ENCODE measurements at regions not wholly inside any gene's neighbourhood (a gene's known extent, or its start where the extent isn't known, plus 50 kb on each side); places are given as distances from the start of the nearest gene placed in this dataset.

GRCh38 chr16:58853854-58854791 is 120.0 kb upstream of the GOT2 start:
- H3K36me3 ChIP-seq (replicated peaks in 1 of 2; ENCODE audit: control insufficient read depth in 1 of 2, insufficient read depth in 2 of 2, low read length in 2 of 2) = no peaks in the 10 kb centered on the region
- FAIRE-seq (no peak), DNase-seq (ENCODE audit: low spot score) (no peak), ATAC-seq (no peak)
- peaks cover 13% of the 10 kb centered on the region; the same call in 1 of the 2 replicates for H3K4me1 ChIP-seq (ENCODE audit: insufficient read depth, low read length)
- no peaks in the 10 kb centered on the region for H3K79me2 ChIP-seq (ENCODE audit: insufficient read depth, low read length)
- no peaks in the 10 kb centered on the region for H3K9me3 ChIP-seq (ENCODE audit: low read length)
- H2AFZ ChIP-seq (ENCODE audit: low read length) = no peak overlapping the region
- BruUV-seq (replicated peaks) = no TSS peak
- H3K9ac ChIP-seq (ENCODE audit: insufficient read depth, low read depth, low read length) = no peak overlapping the region
- CTCF ChIA-PET (ENCODE audit: low intra/inter-chr PET ratio, low total read pairs) = no interaction called here
- no peak overlapping the region for H3K4me3 ChIP-seq (replicated peaks in 1 of 3; ENCODE audit: insufficient read depth in 1 of 3, low read depth in 2 of 3, low read length in 3 of 3)
- POLR2A ChIA-PET = no interaction called here
- TF ChIP-seq ZNF605 (CRISPR knock-in tag; IDR thresholded peaks at IDR 0.05) (no peak), PAWR (CRISPR knock-in tag; IDR thresholded peaks at IDR 0.05; ENCODE audit: borderline replicate concordance) (no peak), ZNF782 (CRISPR knock-in tag; IDR thresholded peaks at IDR 0.05; ENCODE audit: borderline replicate concordance) (no peak), HOXD1 (CRISPR knock-in tag; IDR thresholded peaks at IDR 0.05) (no peak), ZNF143 (CRISPR knock-in tag; IDR thresholded peaks at IDR 0.05) (no peak), MZF1 (CRISPR knock-in tag; IDR thresholded peaks at IDR 0.05; ENCODE audit: borderline replicate concordance) (no peak), GRHL1 (CRISPR knock-in tag; conservative IDR thresholded peaks at IDR 0.05) (no peak), ZNF792 (CRISPR knock-in tag; IDR thresholded peaks at IDR 0.05) (no peak), KDM1A (CRISPR knock-in tag; IDR thresholded peaks at IDR 0.05) (no peak), NBN (conservative IDR thresholded peaks at IDR 0.05) (no peak), ZNF710 (CRISPR knock-in tag; IDR thresholded peaks at IDR 0.05; ENCODE audit: borderline replicate concordance) (no peak), BCLAF1 (IDR thresholded peaks at IDR 0.05) (no peak), ZNF256 (CRISPR knock-in tag; conservative IDR thresholded peaks at IDR 0.05) (no peak), SIX1 (CRISPR knock-in tag; IDR thresholded peaks at IDR 0.05; ENCODE audit: borderline replicate concordance) (no peak), FOXA1 (IDR thresholded peaks at IDR 0.05) (no peak), FOXA1 (CRISPR knock-in tag; IDR thresholded peaks at IDR 0.05) (no peak), ZNF766 (CRISPR knock-in tag; IDR thresholded peaks at IDR 0.05; ENCODE audit: borderline replicate concordance) (no peak), SRY (CRISPR knock-in tag; IDR thresholded peaks at IDR 0.05) (no peak)
- H4K20me1 ChIP-seq (ENCODE audit: insufficient read depth, low read length) = no peaks in the 10 kb centered on the region
- intact Hi-C loops (cut with micrococcal nuclease; ENCODE audit: unreplicated experiment) (no loop called here), in situ Hi-C loops (cut with HindIII; ENCODE audit: extremely low pct_ligation_motif_present, low pct_unique_long_range_greater_than_20kb) (no loop called here)
- WGBS (ENCODE audit: low lambda C conversion rate) = 1% methylated on average over 6 of the region's 6 CpGs
- no peak overlapping the region for H3K27ac ChIP-seq (ENCODE audit: extremely low read length, insufficient read depth, low read length)
- H3K4me2 ChIP-seq (ENCODE audit: low read depth, low read length) = no peak overlapping the region
- H3K27me3 ChIP-seq (ENCODE audit: control insufficient read depth in 1 of 2, insufficient read depth in 2 of 2, low read length in 2 of 2) = peaks cover 0 to 2% of the 10 kb centered on the region in 2 experiments; a peak in 1 of 5 replicates

All from HepG2 (cell line).